ENCODE measurements at regions not wholly inside any gene's neighbourhood (a gene's known extent, or its start where the extent isn't known, plus 50 kb on each side); places are given as distances from the start of the nearest gene placed in this dataset.

DNA sequence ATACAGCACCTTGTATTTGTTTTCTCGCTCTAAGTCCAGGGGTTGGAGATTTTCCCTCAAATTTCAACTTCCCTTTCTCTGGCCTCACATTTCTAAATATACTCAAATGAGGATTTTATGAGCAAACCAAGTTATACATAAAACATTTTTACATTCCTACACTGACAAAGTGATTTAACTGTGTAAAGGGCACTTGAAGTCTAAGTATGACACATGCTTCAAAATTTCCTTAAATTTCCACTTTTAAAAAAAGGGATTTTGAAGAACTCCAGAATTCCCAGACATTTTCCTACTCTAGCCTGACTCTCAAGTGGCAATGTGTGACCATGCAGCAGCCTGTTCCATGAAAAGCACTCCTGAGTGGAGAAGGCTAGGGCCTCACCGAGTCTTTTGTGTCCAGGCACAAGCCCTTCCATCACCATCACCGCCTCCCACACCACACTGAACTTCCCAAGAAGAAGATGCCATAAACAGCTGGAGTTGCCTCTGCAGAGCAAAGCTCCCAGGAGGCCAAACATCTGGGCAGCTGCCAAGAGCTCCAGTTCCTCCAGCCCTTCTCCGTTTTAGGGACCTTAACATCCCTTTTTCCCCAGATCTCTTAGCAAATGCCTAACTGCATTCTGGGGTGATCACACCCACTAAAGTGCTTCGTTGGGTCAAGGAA, 68.9 kb downstream of the NCR2 start:
- Histone ChIP-seq H3K4me1 (ENCODE audit: low read depth, poor library complexity, severe bottlenecking) (no peaks in the 10 kb centered on the region), H3K27me3 (ENCODE audit: insufficient read depth, low read depth) (no peaks in the 10 kb centered on the region), H2AFZ (ENCODE audit: low read depth) (no peak overlapping the region), H3K79me2 (ENCODE audit: insufficient read depth, low read depth) (no peaks in the 10 kb centered on the region), H3K4me2 (no peak overlapping the region), H4K20me1 (ENCODE audit: insufficient read depth) (no peaks in the 10 kb centered on the region), H3K36me3 (ENCODE audit: insufficient read depth) (no peaks in the 10 kb centered on the region), H3K9ac (no peak overlapping the region), H3K4me3 (IDR thresholded peaks at IDR 0.05; ENCODE audit: insufficient read depth, low read depth, low read length) (no peak overlapping the region), H3K27ac (no peak overlapping the region)
- no peak for TF ChIP-seq CTCF (conservative IDR thresholded peaks at IDR 0.05; ENCODE audit: low read depth, low read length)

- Histone ChIP-seq H3K4me3 (IDR thresholded peaks at IDR 0.05; ENCODE audit: insufficient read depth, low read depth, low read length) (no peak overlapping the region), H3K9ac (no peak overlapping the region), H3K27me3 (ENCODE audit: insufficient read depth, low read depth) (no peaks in the 10 kb centered on the region), H3K36me3 (ENCODE audit: insufficient read depth) (no peaks in the 10 kb centered on the region), H3K4me1 (ENCODE audit: low read depth, poor library complexity, severe bottlenecking) (no peaks in the 10 kb centered on the region), H3K27ac (no peak overlapping the region), H2AFZ (ENCODE audit: low read depth) (no peak overlapping the region), H3K4me2 (no peak overlapping the region), H3K79me2 (ENCODE audit: insufficient read depth, low read depth) (no peaks in the 10 kb centered on the region), H4K20me1 (ENCODE audit: insufficient read depth) (no peaks in the 10 kb centered on the region)
- no peak for TF ChIP-seq CTCF (conservative IDR thresholded peaks at IDR 0.05; ENCODE audit: low read depth, low read length)
Observed at GRCh38 chr6:41405941-41406727, 70.7 kb downstream of the NCR2 start.

GRCh38 chr6:41406728-41407489, 71.5 kb downstream of the NCR2 start:
- Histone ChIP-seq H3K27ac (no peak overlapping the region), H3K36me3 (ENCODE audit: insufficient read depth) (no peaks in the 10 kb centered on the region), H2AFZ (ENCODE audit: low read depth) (no peak overlapping the region), H3K9ac (no peak overlapping the region), H3K27me3 (ENCODE audit: insufficient read depth, low read depth) (no peaks in the 10 kb centered on the region), H3K4me1 (ENCODE audit: low read depth, poor library complexity, severe bottlenecking) (no peaks in the 10 kb centered on the region), H4K20me1 (ENCODE audit: insufficient read depth) (no peaks in the 10 kb centered on the region), H3K4me2 (no peak overlapping the region), H3K79me2 (ENCODE audit: insufficient read depth, low read depth) (no peaks in the 10 kb centered on the region), H3K4me3 (IDR thresholded peaks at IDR 0.05; ENCODE audit: insufficient read depth, low read depth, low read length) (no peak overlapping the region)
- TF ChIP-seq CTCF (conservative IDR thresholded peaks at IDR 0.05; ENCODE audit: low read depth, low read length): no peak

DNA sequence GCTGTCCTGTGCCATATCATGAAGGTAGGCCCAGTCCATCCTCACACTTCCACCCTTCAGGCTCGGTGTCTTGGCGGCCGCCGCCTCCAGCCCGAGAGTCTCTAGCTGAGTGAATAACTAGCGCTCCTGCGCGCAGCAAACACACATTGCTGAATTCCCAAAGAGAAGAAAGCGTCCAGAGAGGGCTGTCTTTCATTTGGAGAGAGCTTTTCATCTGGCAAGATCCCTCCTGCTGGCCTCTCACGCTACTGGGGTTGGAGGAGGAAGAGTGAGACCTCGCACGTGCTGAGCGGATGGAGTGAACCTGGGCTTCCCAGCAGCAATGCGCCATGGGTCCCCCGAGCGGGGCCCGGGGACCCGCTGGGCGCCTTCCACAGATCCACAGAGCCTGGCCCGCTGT, 73.2 kb downstream of the NCR2 start:
- no peak overlapping the region for H3K4me2 ChIP-seq
- H4K20me1 ChIP-seq (ENCODE audit: insufficient read depth): no peaks in the 10 kb centered on the region
- H3K4me3 ChIP-seq (IDR thresholded peaks at IDR 0.05; ENCODE audit: insufficient read depth, low read depth, low read length): no peak overlapping the region
- no peak for TF ChIP-seq CTCF (conservative IDR thresholded peaks at IDR 0.05; ENCODE audit: low read depth, low read length)
- H3K27me3 ChIP-seq (ENCODE audit: insufficient read depth, low read depth): no peaks in the 10 kb centered on the region
- H3K9ac ChIP-seq: no peak overlapping the region
- no peak overlapping the region for H3K27ac ChIP-seq
- no peaks in the 10 kb centered on the region for H3K4me1 ChIP-seq (ENCODE audit: low read depth, poor library complexity, severe bottlenecking)
- H3K79me2 ChIP-seq (ENCODE audit: insufficient read depth, low read depth): no peaks in the 10 kb centered on the region
- H2AFZ ChIP-seq (ENCODE audit: low read depth): no peak overlapping the region
- no peaks in the 10 kb centered on the region for H3K36me3 ChIP-seq (ENCODE audit: insufficient read depth)
